GM21360 (cell line): ENCODE measurements at regions not wholly inside any gene's neighbourhood (a gene's known extent, or its start where the extent isn't known, plus 50 kb on each side); places are given as distances from the start of the nearest gene placed in this dataset.
"Not testable (repeated sequence)": the region's sequence is repeated elsewhere in the genome, so short reads cannot be mapped to it uniquely, and the experiment has no call there.

ENCODE experiments used
- ATAC-seq: cut with Tn5 transposase; IDR thresholded peaks from one replicate; pipeline ENCODE4 v1.9.1; 2021; ENCODE audit warnings: mild to moderate bottlenecking, moderate library complexity; ENCODE audit not compliant: unreplicated experiment

- no peak for ATAC-seq
Observed at GRCh38 chr5:87042554-87042953, 225.1 kb upstream of the RASA1 start.

- ATAC-seq: no peak
Observed at GRCh38 chr5:87048156-87048555, 219.5 kb upstream of the RASA1 start.

GRCh38 chr5:87049012-87049411 is 218.7 kb upstream of the RASA1 start:
- not testable (repeated sequence) for ATAC-seq

- ATAC-seq: no peak
Observed at GRCh38 chr5:87051502-87052113, 216.1 kb upstream of the RASA1 start.

GRCh38 chr5:87053146-87053545 is 214.5 kb upstream of the RASA1 start:
- ATAC-seq: no peak

- no peak for ATAC-seq
Observed at GRCh38 chr5:87054821-87055220, 212.9 kb upstream of the RASA1 start.

GRCh38 chr5:87061046-87061445 is 206.6 kb upstream of the RASA1 start:
- ATAC-seq: no peak

- ATAC-seq: no peak
Observed at GRCh38 chr5:87069311-87069710, 198.4 kb upstream of the RASA1 start.

- ATAC-seq: peak; percentile 69
Observed at GRCh38 chr5:87069974-87070608, 197.6 kb upstream of the RASA1 start.

- no peak for ATAC-seq
Observed at GRCh38 chr5:87074072-87074471, 193.6 kb upstream of the RASA1 start.

- ATAC-seq: peak; percentile 84
Observed at GRCh38 chr5:87074934-87075541, 192.6 kb upstream of the RASA1 start.

GRCh38 chr5:87076411-87076810 is 191.3 kb upstream of the RASA1 start:
- ATAC-seq: no peak

- ATAC-seq: no peak
Observed at GRCh38 chr5:87076931-87077330, 190.8 kb upstream of the RASA1 start.

GRCh38 chr5:87079219-87079618 is 188.5 kb upstream of the RASA1 start:
- no peak for ATAC-seq

- ATAC-seq: no peak
Observed at GRCh38 chr5:87081016-87081415, 186.7 kb upstream of the RASA1 start.

- peak; percentile 85 for ATAC-seq
Observed at GRCh38 chr5:87081511-87082372, 185.9 kb upstream of the RASA1 start.

- ATAC-seq: no peak
Observed at GRCh38 chr5:87094347-87094746, 173.3 kb upstream of the RASA1 start.

GRCh38 chr5:87094833-87095232 is 172.8 kb upstream of the RASA1 start:
- ATAC-seq: no peak

- ATAC-seq: no peak
Observed at GRCh38 chr5:87095787-87096186, 171.9 kb upstream of the RASA1 start.

GRCh38 chr5:87097664-87098063 is 170.0 kb upstream of the RASA1 start:
- ATAC-seq: no peak

- ATAC-seq: no peak
Observed at GRCh38 chr5:87099291-87099839, 168.3 kb upstream of the RASA1 start.
